A673 (cell line): ENCODE measurements at regions not wholly inside any gene's neighbourhood (a gene's known extent, or its start where the extent isn't known, plus 50 kb on each side); places are given as distances from the start of the nearest gene placed in this dataset.

Source experiments
- BruUV-seq: library from RNA; stranded (reverse); fragments of 400-500 nt; replicated peaks from 2 replicates; lab custom pipeline; 2021; lab: Mats Ljungman, UMichigan
- CTCF ChIA-PET: fragments of 300-600 bp; sonication (Branson Sonifier 250); formaldehyde crosslinking; loops from one replicate; lab custom pipeline; 2022; ENCODE audit warnings: antibody characterized with exemption; lab: Charles Lee
- POLR2A ChIA-PET: fragments of 300-600 bp; sonication (Branson Sonifier 250); formaldehyde crosslinking; loops from one replicate; lab custom pipeline; 2022; ENCODE audit warnings: antibody characterized with exemption; ENCODE audit not compliant: low non-redundant PET; lab: Charles Lee
- DNase-seq: peaks from one replicate; pipeline ENCODE4 v3.0.0-alpha.2; 2015; ENCODE audit warnings: low spot score
- H3K27ac ChIP-seq: fragments of 200-600 bp; sonication (generic); 2 replicates; pipeline ENCODE4 v1.5.1; 2016; ENCODE audit warnings: mixed run types, low read depth, mild to moderate bottlenecking, mixed read lengths, antibody characterized with exemption, low read length; ENCODE audit not compliant: poor library complexity, severe bottlenecking
- H3K27me3 ChIP-seq: fragments of 200-600 bp; sonication (generic); replicated peaks from 2 replicates; pipeline ENCODE4 v1.6.1; 2017; ENCODE audit warnings: mixed run types, low read depth, mild to moderate bottlenecking, mixed read lengths, antibody characterized with exemption, low read length; ENCODE audit not compliant: insufficient read depth, poor library complexity
- H3K36me3 ChIP-seq: fragments of 200-600 bp; sonication (generic); 2 replicates; pipeline ENCODE4 v1.6.1; 2016; ENCODE audit warnings: mixed run types, mild to moderate bottlenecking, mixed read lengths, antibody characterized with exemption, low read length; ENCODE audit not compliant: insufficient read depth, poor library complexity, severe bottlenecking
- H3K4me1 ChIP-seq: fragments of 200-600 bp; sonication (generic); 2 replicates; pipeline ENCODE4 v1.6.1; 2017; ENCODE audit warnings: mixed run types, mild to moderate bottlenecking, mixed read lengths, antibody characterized with exemption, low read length; ENCODE audit not compliant: insufficient read depth, poor library complexity, severe bottlenecking
- H3K4me3 ChIP-seq: fragments of 200-600 bp; sonication (generic); 2 replicates; pipeline ENCODE4 v1.5.1; 2016; ENCODE audit warnings: low read depth, mixed run types, mild to moderate bottlenecking, mixed read lengths, low read length; ENCODE audit not compliant: poor library complexity, severe bottlenecking
- H3K9me3 ChIP-seq: fragments of 200-600 bp; sonication (generic); 2 replicates; pipeline ENCODE4 v1.6.1; 2016; ENCODE audit warnings: mixed run types, low read depth, mild to moderate bottlenecking, mixed read lengths, antibody characterized with exemption, low read length; ENCODE audit not compliant: poor library complexity, severe bottlenecking
- CTCF ChIP-seq: fragments of 300-800, 200-600 bp; sonication (generic); conservative IDR thresholded peaks from 2 replicates; pipeline ENCODE4 v1.5.1; 2017; ENCODE audit warnings: low read depth, mild to moderate bottlenecking, antibody characterized with exemption, low read length, moderate library complexity, mixed read lengths
- EZH2 ChIP-seq: fragments of 200-600 bp; sonication (generic); IDR thresholded peaks from 2 replicates; pipeline ENCODE4 v1.6.1; 2017; ENCODE audit warnings: borderline replicate concordance, low read depth, mild to moderate bottlenecking, mixed read lengths, antibody characterized with exemption, low read length; ENCODE audit not compliant: poor library complexity, severe bottlenecking
- intact Hi-C: fragments of 100-400 bp; cut with micrococcal nuclease; formaldehyde crosslinking; loops from one replicate; pipeline ENCODE4 v1.10.0; 2022; ENCODE audit not compliant: unreplicated experiment

GRCh38 chr5:110017854-110018253 is 328.1 kb downstream of the MAN2A1 start:
- intact Hi-C loops = no loop called here
- no peak for DNase-seq
- POLR2A ChIA-PET = no interaction called here
- Histone ChIP-seq H3K27ac (no peak overlapping the region), H3K4me3 (no peak overlapping the region), H3K27me3 (no peaks in the 10 kb centered on the region), H3K9me3 (no peaks in the 10 kb centered on the region), H3K4me1 (no peaks in the 10 kb centered on the region), H3K36me3 (no peaks in the 10 kb centered on the region)
- BruUV-seq = no TSS peak
- TF ChIP-seq CTCF = no peak
- no peak for TF ChIP-seq EZH2
- CTCF ChIA-PET = no interaction called here

GRCh38 chr5:110018509-110018908 is 328.8 kb downstream of the MAN2A1 start:
- no peaks in the 10 kb centered on the region for H3K36me3 ChIP-seq
- no peak overlapping the region for H3K4me3 ChIP-seq
- TF ChIP-seq CTCF = no peak
- no peak for TF ChIP-seq EZH2
- ChIA-PET POLR2A (no interaction called here), CTCF (no interaction called here)
- H3K27me3 ChIP-seq = no peaks in the 10 kb centered on the region
- intact Hi-C loops = no loop called here
- H3K4me1 ChIP-seq = no peaks in the 10 kb centered on the region
- DNase-seq = no peak
- no peak overlapping the region for H3K27ac ChIP-seq
- no peaks in the 10 kb centered on the region for H3K9me3 ChIP-seq
- no TSS peak for BruUV-seq

GRCh38 chr5:110019119-110019518 is 329.4 kb downstream of the MAN2A1 start:
- Histone ChIP-seq H3K9me3 (no peaks in the 10 kb centered on the region), H3K27ac (no peak overlapping the region), H3K4me3 (no peak overlapping the region), H3K36me3 (no peaks in the 10 kb centered on the region), H3K27me3 (no peaks in the 10 kb centered on the region), H3K4me1 (no peaks in the 10 kb centered on the region)
- ChIA-PET CTCF (no interaction called here), POLR2A (no interaction called here)
- BruUV-seq = no TSS peak
- TF ChIP-seq EZH2 = no peak
- no peak for TF ChIP-seq CTCF
- intact Hi-C loops = no loop called here
- no peak for DNase-seq
